Nephron progenitor cell (in vitro differentiated cells): ENCODE measurements at regions not wholly inside any gene's neighbourhood (a gene's known extent, or its start where the extent isn't known, plus 50 kb on each side); places are given as distances from the start of the nearest gene placed in this dataset.

ENCODE experiments used
- DNase-seq: peaks from one replicate; pipeline ENCODE4 v3.0.0; 2021
- H3K27ac Mint-ChIP-seq: 2 replicates; pipeline ENCODE4 v1.8.0; 2021; ENCODE audit warnings: mild to moderate bottlenecking, moderate library complexity, mixed read lengths
- H3K27me3 Mint-ChIP-seq: 2 replicates; pipeline ENCODE4 v1.8.0; 2021; ENCODE audit warnings: mild to moderate bottlenecking, low read depth, mixed read lengths; ENCODE audit not compliant: poor library complexity
- H3K36me3 Mint-ChIP-seq: 2 replicates; pipeline ENCODE4 v1.8.0; 2021; ENCODE audit warnings: low read depth, mixed read lengths
- H3K4me1 Mint-ChIP-seq: 2 replicates; pipeline ENCODE4 v1.8.0; 2021; ENCODE audit warnings: mixed read lengths
- H3K4me3 Mint-ChIP-seq: 2 replicates; pipeline ENCODE4 v1.8.0; 2021; ENCODE audit warnings: mild to moderate bottlenecking, moderate library complexity, mixed read lengths
- H3K9me3 Mint-ChIP-seq: 2 replicates; pipeline ENCODE4 v1.8.0; 2021; ENCODE audit warnings: mild to moderate bottlenecking, moderate library complexity, mixed read lengths
- TF ChIP-seq, protein P1 (sequence below): fragments of 200-600 bp; sonication (generic); IDR thresholded peaks from 2 replicates; pipeline ENCODE4 v1.5.0; 2021; ENCODE audit warnings: antibody characterized with exemption

DNA sequence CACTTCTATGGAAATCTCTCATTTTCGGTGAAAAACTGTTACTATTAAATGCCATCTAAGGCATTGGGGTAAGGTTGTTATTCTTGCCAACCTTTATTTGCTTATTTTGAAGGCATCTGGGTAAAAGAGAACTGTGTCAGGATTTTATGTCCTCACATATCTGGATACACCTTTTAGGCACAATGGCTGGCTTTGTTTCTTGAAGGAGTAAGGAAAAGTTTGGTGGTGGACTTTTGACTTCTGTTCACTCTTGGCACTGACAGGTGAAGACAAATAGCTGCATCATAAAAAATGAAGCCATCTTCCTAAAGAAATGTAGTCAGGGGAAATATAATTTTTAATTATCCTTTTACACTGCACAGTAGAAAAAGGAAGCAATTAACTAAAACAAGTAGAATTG lies 310.0 kb downstream of the CNTN3 start:
- Mint-ChIP-seq H3K9me3 (no peaks in the 10 kb centered on the region), H3K27ac (no peak overlapping the region), H3K4me1 (no peaks in the 10 kb centered on the region), H3K27me3 (peaks cover 7% of the 10 kb centered on the region), H3K4me3 (no peak overlapping the region), H3K36me3 (no peaks in the 10 kb centered on the region)
- no peak for DNase-seq
- TF ChIP-seq, protein P1, sequence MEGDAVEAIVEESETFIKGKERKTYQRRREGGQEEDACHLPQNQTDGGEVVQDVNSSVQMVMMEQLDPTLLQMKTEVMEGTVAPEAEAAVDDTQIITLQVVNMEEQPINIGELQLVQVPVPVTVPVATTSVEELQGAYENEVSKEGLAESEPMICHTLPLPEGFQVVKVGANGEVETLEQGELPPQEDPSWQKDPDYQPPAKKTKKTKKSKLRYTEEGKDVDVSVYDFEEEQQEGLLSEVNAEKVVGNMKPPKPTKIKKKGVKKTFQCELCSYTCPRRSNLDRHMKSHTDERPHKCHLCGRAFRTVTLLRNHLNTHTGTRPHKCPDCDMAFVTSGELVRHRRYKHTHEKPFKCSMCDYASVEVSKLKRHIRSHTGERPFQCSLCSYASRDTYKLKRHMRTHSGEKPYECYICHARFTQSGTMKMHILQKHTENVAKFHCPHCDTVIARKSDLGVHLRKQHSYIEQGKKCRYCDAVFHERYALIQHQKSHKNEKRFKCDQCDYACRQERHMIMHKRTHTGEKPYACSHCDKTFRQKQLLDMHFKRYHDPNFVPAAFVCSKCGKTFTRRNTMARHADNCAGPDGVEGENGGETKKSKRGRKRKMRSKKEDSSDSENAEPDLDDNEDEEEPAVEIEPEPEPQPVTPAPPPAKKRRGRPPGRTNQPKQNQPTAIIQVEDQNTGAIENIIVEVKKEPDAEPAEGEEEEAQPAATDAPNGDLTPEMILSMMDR = no peak

GRCh38 chr3:74303711-74304110 lies 310.7 kb downstream of the CNTN3 start:
- H3K27me3 Mint-ChIP-seq = peaks cover 7% of the 10 kb centered on the region
- no peaks in the 10 kb centered on the region for H3K9me3 Mint-ChIP-seq
- H3K27ac Mint-ChIP-seq = no peak overlapping the region
- H3K4me1 Mint-ChIP-seq = no peaks in the 10 kb centered on the region
- no peak overlapping the region for H3K4me3 Mint-ChIP-seq
- DNase-seq = no peak
- TF ChIP-seq, protein P1 = no peak
- no peaks in the 10 kb centered on the region for H3K36me3 Mint-ChIP-seq

DNA sequence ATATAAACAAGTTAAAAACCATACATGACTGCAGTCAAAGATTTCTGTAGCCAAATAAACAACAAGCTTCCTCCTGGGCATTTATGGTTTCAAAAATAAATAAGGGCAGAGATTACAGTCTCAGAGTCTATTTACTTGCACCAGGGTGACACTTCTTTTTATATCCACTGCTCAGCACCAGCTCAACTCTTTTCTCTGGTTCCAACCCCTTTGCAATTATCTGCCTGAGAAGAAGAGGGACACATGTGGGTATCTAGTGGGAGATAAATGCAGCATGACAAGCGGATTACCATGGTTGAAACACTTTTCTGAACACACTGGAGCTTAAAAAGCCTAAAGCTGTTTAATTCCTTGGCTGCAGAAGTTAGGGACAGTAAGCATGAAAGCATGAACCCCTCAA lies 311.5 kb downstream of the CNTN3 start:
- H3K27ac Mint-ChIP-seq = no peak overlapping the region
- no peak overlapping the region for H3K4me3 Mint-ChIP-seq
- no peaks in the 10 kb centered on the region for H3K36me3 Mint-ChIP-seq
- TF ChIP-seq, protein P1 = no peak
- DNase-seq = no peak
- H3K4me1 Mint-ChIP-seq = no peaks in the 10 kb centered on the region
- H3K27me3 Mint-ChIP-seq = peaks cover 6% of the 10 kb centered on the region
- H3K9me3 Mint-ChIP-seq = no peaks in the 10 kb centered on the region

DNA sequence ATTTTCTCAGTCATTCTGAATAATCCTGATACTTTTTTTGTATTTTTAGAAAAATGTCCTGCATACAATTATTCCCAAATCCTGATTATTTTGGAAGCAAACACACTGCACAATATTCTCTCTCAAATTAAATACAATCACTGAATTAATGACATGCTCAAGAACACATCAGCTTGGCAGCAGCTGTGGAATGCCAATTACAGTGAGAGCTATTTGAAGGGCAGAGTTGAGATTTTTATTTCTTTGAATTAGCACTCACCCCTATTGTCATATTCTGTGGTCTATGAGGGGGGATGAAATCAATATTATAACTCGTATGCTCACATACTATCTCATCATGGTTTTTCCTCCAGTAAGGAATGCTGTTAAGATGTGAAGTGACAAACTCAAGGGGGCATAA lies 312.2 kb downstream of the CNTN3 start:
- Mint-ChIP-seq H3K36me3 (no peaks in the 10 kb centered on the region), H3K27ac (no peak overlapping the region), H3K9me3 (no peaks in the 10 kb centered on the region), H3K4me1 (no peaks in the 10 kb centered on the region), H3K4me3 (no peak overlapping the region), H3K27me3 (peaks cover 4% of the 10 kb centered on the region)
- TF ChIP-seq, protein P1 = no peak
- DNase-seq = no peak

GRCh38 chr3:74301056-74301455 lies 313.4 kb downstream of the CNTN3 start:
- Mint-ChIP-seq H3K36me3 (no peaks in the 10 kb centered on the region), H3K4me3 (no peak overlapping the region), H3K9me3 (no peaks in the 10 kb centered on the region), H3K27me3 (peaks cover 4% of the 10 kb centered on the region), H3K4me1 (no peaks in the 10 kb centered on the region), H3K27ac (no peak overlapping the region)
- TF ChIP-seq, protein P1 = no peak
- DNase-seq = no peak

GRCh38 chr3:74295479-74295878 lies 319.0 kb downstream of the CNTN3 start:
- Mint-ChIP-seq H3K4me3 (no peak overlapping the region), H3K36me3 (no peaks in the 10 kb centered on the region), H3K9me3 (no peaks in the 10 kb centered on the region), H3K27me3 (no peaks in the 10 kb centered on the region), H3K27ac (no peak overlapping the region), H3K4me1 (no peaks in the 10 kb centered on the region)
- TF ChIP-seq, protein P1 = no peak
- no peak for DNase-seq
